IMR-90 (cell line): ENCODE measurements at regions not wholly inside any gene's neighbourhood (a gene's known extent, or its start where the extent isn't known, plus 50 kb on each side); places are given as distances from the start of the nearest gene placed in this dataset.

Experiments used
- ATAC-seq: fragments of 200-7000 bp; cut with Tn5 transposase; 2 replicates; pipeline ENCODE4 v1.9.1; 2020; ENCODE audit warnings: low read depth, mild to moderate bottlenecking, moderate library complexity
- BruUV-seq: library from RNA; stranded (reverse); fragments of 400-500 nt; replicated peaks from 2 replicates; lab custom pipeline; 2021; lab: Mats Ljungman, UMichigan
- CTCF ChIA-PET: fragments of 300-600 bp; formaldehyde crosslinking; extraction: SDS; loops from one replicate; lab custom pipeline; 2021; ENCODE audit warnings: antibody characterized with exemption; lab: Yijun Ruan, JAX
- POLR2A ChIA-PET: fragments of 300-600 bp; sonication (Branson Sonifier 250); formaldehyde crosslinking; loops from one replicate; lab custom pipeline; 2022; ENCODE audit warnings: antibody characterized with exemption; ENCODE audit not compliant: unreplicated experiment; lab: Charles Lee
- DNase-seq: peaks from one replicate; pipeline ENCODE4 v3.0.0; 2013
- H2AFZ ChIP-seq: replicated peaks from 2 replicates; pipeline ENCODE3; 2013; ENCODE audit warnings: low read length, mild to moderate bottlenecking; ENCODE audit not compliant: poor library complexity
- H2AK5ac ChIP-seq: 2 replicates; pipeline ENCODE4 v1.6.1; 2013; ENCODE audit warnings: low read depth, low read length, inconsistent platforms
- H2AK9ac ChIP-seq: replicated peaks from 2 replicates; pipeline ENCODE3; 2013; ENCODE audit warnings: mild to moderate bottlenecking, low read depth, low read length, moderate library complexity; ENCODE audit not compliant: poor library complexity
- H2BK120ac ChIP-seq: 2 replicates; pipeline ENCODE4 v1.6.1; 2013; ENCODE audit warnings: low read depth, low read length, inconsistent platforms
- H2BK15ac ChIP-seq: 3 replicates; pipeline ENCODE4 v1.6.1; 2013; ENCODE audit warnings: low read depth, low read length, inconsistent platforms
- H2BK20ac ChIP-seq: 2 replicates; pipeline ENCODE4 v1.6.1; 2013; ENCODE audit warnings: low read depth, mild to moderate bottlenecking, inconsistent platforms, low read length, moderate library complexity
- H2BK5ac ChIP-seq: 2 replicates; pipeline ENCODE4 v1.6.1; 2013; ENCODE audit warnings: mild to moderate bottlenecking, low read depth, low read length, inconsistent platforms; ENCODE audit not compliant: poor library complexity, severe bottlenecking
- H3K14ac ChIP-seq: replicated peaks from 2 replicates; pipeline ENCODE4 v1.6.1; 2013; ENCODE audit warnings: low read depth, low read length, inconsistent platforms
- H3K18ac ChIP-seq: 2 replicates; pipeline ENCODE4 v1.6.1; 2013; ENCODE audit warnings: low read depth, low read length, control low read depth
- H3K23ac ChIP-seq: 2 replicates; pipeline ENCODE4 v1.6.1; 2013; ENCODE audit warnings: low read depth, low read length, inconsistent platforms
- H3K27ac ChIP-seq: 2 replicates; pipeline ENCODE4 v1.5.1; 2013; ENCODE audit warnings: mild to moderate bottlenecking, control low read depth, low read length; ENCODE audit not compliant: insufficient read depth
- H3K27me3 ChIP-seq: 2 replicates; pipeline ENCODE4 v1.6.1; 2013; ENCODE audit warnings: low read length; ENCODE audit not compliant: control insufficient read depth, insufficient read depth
- H3K36me3 ChIP-seq: 2 replicates; pipeline ENCODE4 v1.6.1; 2013; ENCODE audit warnings: low read length, mixed read lengths; ENCODE audit not compliant: control insufficient read depth, insufficient read depth
- H3K4ac ChIP-seq: 2 replicates; pipeline ENCODE4 v1.6.1; 2013; ENCODE audit warnings: low read depth, low read length, inconsistent platforms
- H3K4me1 ChIP-seq: 2 replicates; pipeline ENCODE4 v1.6.1; 2013; ENCODE audit warnings: low read length, mixed read lengths; ENCODE audit not compliant: control insufficient read depth, insufficient read depth
- H3K4me2 ChIP-seq: 2 replicates; pipeline ENCODE4 v1.6.1; 2013; ENCODE audit warnings: low read depth, mild to moderate bottlenecking, control low read depth, low read length, moderate library complexity
- H3K4me3 ChIP-seq: 2 replicates; pipeline ENCODE4 v1.5.1; 2013; ENCODE audit warnings: low read depth, mild to moderate bottlenecking, control low read depth, low read length, moderate library complexity; ENCODE audit not compliant: insufficient read depth
- H3K56ac ChIP-seq: 2 replicates; pipeline ENCODE4 v1.6.1; 2013; ENCODE audit warnings: low read length, inconsistent platforms; ENCODE audit not compliant: insufficient read depth; ENCODE audit errors: extremely low read depth
- H3K79me1 ChIP-seq, 2 experiments: 2 replicates each; pipeline ENCODE4 v1.6.1; 2013; ENCODE audit warnings: low read length in 2 of 2, inconsistent platforms in 1 of 2, low read depth in 1 of 2
- H3K9ac ChIP-seq: 2 replicates; pipeline ENCODE4 v1.6.1; 2013; ENCODE audit warnings: low read depth, low read length, control low read depth
- H3K9me1 ChIP-seq: 2 replicates; pipeline ENCODE4 v1.6.1; 2013; ENCODE audit warnings: low read length, inconsistent platforms; ENCODE audit not compliant: insufficient read depth
- H3K9me3 ChIP-seq: 2 replicates; pipeline ENCODE4 v1.6.1; 2013; ENCODE audit warnings: low read length; ENCODE audit not compliant: control insufficient read depth, insufficient read depth
- H4K20me1 ChIP-seq: 2 replicates; pipeline ENCODE4 v1.6.1; 2013; ENCODE audit warnings: low read length, inconsistent platforms; ENCODE audit not compliant: insufficient read depth
- H4K5ac ChIP-seq: 2 replicates; pipeline ENCODE4 v1.6.1; 2013; ENCODE audit warnings: mild to moderate bottlenecking, low read depth, low read length, control low read depth
- H4K8ac ChIP-seq, 2 experiments: 2 replicates each; pipeline ENCODE4 v1.6.1; 2013; ENCODE audit warnings: low read depth in 2 of 2, low read length in 2 of 2, control low read depth in 1 of 2, inconsistent platforms in 1 of 2
- H4K91ac ChIP-seq: 2 replicates; pipeline ENCODE4 v1.6.1; 2013; ENCODE audit warnings: low read depth, low read length, inconsistent platforms; ENCODE audit not compliant: insufficient read depth
- FOS ChIP-seq: fragments of 150-350 bp; IDR thresholded peaks from 2 replicates; pipeline ENCODE4 v1.6.1; 2016; ENCODE audit warnings: low read depth, low read length
- MAFK ChIP-seq: IDR thresholded peaks from 2 replicates; pipeline ENCODE4 v1.6.1; 2012; ENCODE audit warnings: low read depth, low read length, improper control_type of control experiment
- MAZ ChIP-seq: IDR thresholded peaks from 2 replicates; pipeline ENCODE4 v1.6.1; 2012; ENCODE audit warnings: low read depth, mild to moderate bottlenecking, low read length, improper control_type of control experiment, moderate library complexity, borderline replicate concordance
- WGBS, 2 experiments: methylation state at CpG; one replicate each; pipeline versions ENCODE4 v1.1.5 to v1.1.7; 2013; ENCODE audit warnings: missing lambda C conversion rate in 2 of 2; ENCODE audit not compliant: insufficient read length in 1 of 2; ENCODE audit errors: extremely low coverage in 2 of 2; 5-methylcytosine and 5-hydroxymethylcytosine counted together
- dilution Hi-C: fragments of 300-500 bp; cut with HindIII; formaldehyde crosslinking; loops from one replicate; pipeline ENCODE4 v1.14.3; 2018; ENCODE audit warnings: low sequenced_read_pairs; ENCODE audit not compliant: unreplicated experiment
- in situ Hi-C: fragments of 300-500 bp; cut with MboI; formaldehyde crosslinking; loops from 3 replicates; pipeline ENCODE4 v1.14.3; 2019; ENCODE audit warnings: low sequenced_read_pairs, inconsistent platforms, mixed read lengths
- intact Hi-C: fragments of 100-400 bp; cut with micrococcal nuclease; formaldehyde crosslinking; loops from 2 replicates; pipeline ENCODE4 v1.10.0; 2022

DNA sequence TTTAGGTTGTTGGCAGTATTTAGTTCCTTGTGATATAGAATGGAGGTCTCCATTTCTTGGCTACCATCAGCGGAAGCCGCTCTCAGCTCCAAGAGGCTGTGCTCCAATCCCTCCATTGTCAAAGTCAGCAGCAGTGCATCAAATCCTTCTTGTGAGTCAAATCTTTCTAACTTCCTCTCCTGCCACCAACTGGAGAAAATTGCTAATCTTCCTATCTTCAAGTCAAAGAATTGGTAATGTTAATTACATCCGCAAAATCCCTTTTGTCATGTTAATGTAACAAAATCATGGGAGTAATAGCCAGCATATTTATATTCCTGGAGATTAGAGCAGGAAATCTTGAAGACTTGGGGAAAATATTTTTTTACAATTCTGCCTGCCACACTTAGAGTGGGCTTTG lies 436.4 kb upstream of the DYNLRB2 start:
- Histone ChIP-seq H3K9ac (no peak overlapping the region), H2AK5ac (no peak overlapping the region), H3K4me1 (no peaks in the 10 kb centered on the region), H3K79me1 (no peaks in the 10 kb centered on the region), H3K23ac (no peak overlapping the region), H2BK20ac (no peak overlapping the region), H3K36me3 (no peaks in the 10 kb centered on the region), H3K14ac (no peak overlapping the region), H4K5ac (no peak overlapping the region), H3K4me3 (no peak overlapping the region), H3K18ac (no peak overlapping the region), H3K27me3 (no peaks in the 10 kb centered on the region), H3K9me3 (no peaks in the 10 kb centered on the region), H2BK120ac (no peak overlapping the region), H3K4ac (no peak overlapping the region), H3K9me1 (no peaks in the 10 kb centered on the region), H4K20me1 (no peaks in the 10 kb centered on the region), H2AK9ac (no peak overlapping the region), H3K56ac (no peak overlapping the region), H2BK15ac (no peak overlapping the region), H2BK5ac (no peak overlapping the region), H2AFZ (no peak overlapping the region), H3K27ac (no peak overlapping the region), H3K4me2 (no peak overlapping the region), H4K8ac (no peak overlapping the region), H4K91ac (no peak overlapping the region)
- in situ Hi-C loops: no loop called here
- ChIA-PET CTCF (no interaction called here), POLR2A (no interaction called here)
- TF ChIP-seq MAZ (no peak), MAFK (no peak), FOS (no peak)
- dilution Hi-C loops: no loop called here
- no peak for DNase-seq
- no peak for ATAC-seq
- no TSS peak for BruUV-seq
- intact Hi-C loops: no loop called here
- WGBS, 2 experiments: no CpG with 5 or more reads among the region's 3 CpGs
